Heart left ventricle (tissue), 16 donors: ENCODE measurements at regions not wholly inside any gene's neighbourhood (a gene's known extent, or its start where the extent isn't known, plus 50 kb on each side); places are given as distances from the start of the nearest gene placed in this dataset.
"Not testable (repeated sequence)": the region's sequence is repeated elsewhere in the genome, so short reads cannot be mapped to it uniquely, and the experiment has no call there.

Source experiments
- ATAC-seq, 4 donors: fragments of 200-7000 bp; cut with Tn5 transposase; one replicate each; pipeline ENCODE4 v1.9.1; 2020 to 2022; ENCODE audit warnings: moderate library complexity in 4 of 4, mild to moderate bottlenecking in 3 of 4, moderate number of reproducible peaks in 1 of 4
- DNase-seq, 5 donors: peaks; one replicate each; pipeline ENCODE4 v3.0.0-alpha.2; 2020
- H3K27ac ChIP-seq, 12 donors: fragments of 200-600 bp; sonication (generic) in 4 of 12; one replicate each; pipeline versions ENCODE4 v1.5.0 to v1.8.0; 2016 to 2022; ENCODE audit warnings: mild to moderate bottlenecking in 2 of 12
- H3K27me3 ChIP-seq, 9 donors: fragments of 200-600 bp; sonication (generic) in 2 of 9; one replicate each; pipeline versions ENCODE4 v1.5.1 to v1.8.0; 2016 to 2022; ENCODE audit warnings: mild to moderate bottlenecking in 3 of 9
- H3K36me3 ChIP-seq, 9 donors: fragments of 200-600 bp; sonication (generic) in 2 of 9; one replicate each; pipeline versions ENCODE4 v1.5.0 to v1.8.0; 2018 to 2022; ENCODE audit warnings: mild to moderate bottlenecking in 2 of 9
- H3K4me1 ChIP-seq, 12 donors: fragments of 200-600 bp; sonication (generic) in 4 of 12; one replicate each; pipeline versions ENCODE4 v1.5.0 to v1.8.0; 2016 to 2022; ENCODE audit warnings: mild to moderate bottlenecking in 3 of 12
- H3K4me3 ChIP-seq, 12 donors: fragments of 200-600 bp; sonication (generic) in 4 of 12; one replicate each; pipeline versions ENCODE4 v1.5.0 to v1.8.0; 2017 to 2022; ENCODE audit warnings: mild to moderate bottlenecking in 9 of 12, moderate library complexity in 4 of 12
- H3K9me3 ChIP-seq, 12 donors: fragments of 200-600 bp; sonication (generic) in 4 of 12; one replicate each; pipeline versions ENCODE4 v1.5.0 to v1.8.0; 2016 to 2022; ENCODE audit warnings: mild to moderate bottlenecking in 1 of 12
- CTCF ChIP-seq, 12 donors: fragments of 200-600 bp; sonication (generic) in 4 of 12; IDR thresholded peaks; one replicate each; pipeline versions ENCODE4 v1.5.0 to v1.8.0; 2018 to 2022; ENCODE audit warnings: antibody characterized with exemption in 12 of 12, mild to moderate bottlenecking in 5 of 12
- POLR2A ChIP-seq, 2 donors: fragments of 450-650 bp; IDR thresholded peaks; one replicate each; pipeline ENCODE4 v1.6.1; 2017; ENCODE audit warnings: antibody characterized with exemption in 2 of 2, mild to moderate bottlenecking in 2 of 2, moderate library complexity in 2 of 2
- WGBS, 4 donors: extraction: QIAGEN DNeasy Blood & Tissue Kit in 2 of 4; methylation state at CpG; one replicate each; pipeline versions ENCODE4 v1.1.5 to v1.1.7; 2013 to 2018; 5-methylcytosine and 5-hydroxymethylcytosine counted together
- intact Hi-C, 10 donors: fragments of 100-400 bp; cut with DNase I; formaldehyde crosslinking; loops; one replicate each; pipeline versions ENCODE4 v1.11.1 to v1.14.2; 2022
- donor health status: ischemic (EF 13 %, LVEDD 7.1; RV severe dilation, severe dysfunction).
- donor health status: healthy with polysubstance abuse.
- donor health status: DM: no; HTN: yes; CAD: no.
- donor health status: DM: no; HTN: no; CAD: no.
- donor health status: ischemic (EF 25% LVEDD 6.9; RV normal size, moderate dysfunction).
- donor health status: ischemic (EF 25% LVEDD 5.7; RV mildly dilated, moderate dysfunction).
- donor health status: healthy.
- donor health status: DM: yes; HTN: yes; CAD: no.
- donor health status: ischemic (EF 35%, LVEDD 5.7; RV mildly dilated, moderate dysfunction).
- donor health status: nonischemic (EF 11% LVEDD 7.7; RV severe dilation, severe dysfunction).
- donor health status: DM: yes; HTN: yes; CAD: no.
- donor health status: PGD.
- donor health status: ischemic (EF 29% LVEDD 5.4; RV normal size, mild dysfunction).
- donor health status: nonischemic (EF 23%, LVEDD 6.1; RV moderate dilation, normal function).

DNA sequence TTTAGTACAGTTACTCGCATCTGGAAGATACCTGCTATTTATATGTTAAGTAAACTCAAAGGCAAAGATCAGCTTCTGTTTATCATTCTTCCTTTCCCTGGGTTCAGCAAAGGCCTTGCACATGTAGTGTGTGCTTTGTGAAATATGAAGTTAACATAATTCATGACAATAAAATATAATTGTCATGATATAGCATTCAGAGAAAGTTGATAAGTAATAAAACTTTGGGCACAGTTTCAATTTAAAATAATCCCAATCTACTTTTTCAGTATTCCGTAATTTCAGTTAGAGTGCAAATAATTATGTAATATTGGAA lies 51.9 kb upstream of the ZNF217 start:
- Histone ChIP-seq H3K36me3 (no peaks in the 10 kb centered on the region), H3K27ac (no peak overlapping the region), H3K9me3 (no peaks in the 10 kb centered on the region), H3K27me3 (no peaks in the 10 kb centered on the region), H3K4me1 (peaks cover 0 to 26% (median 10%) of the 10 kb centered on the region in 12 donors), H3K4me3 (no peak overlapping the region)
- WGBS, 4 donors, result 77 to 92% (median 87%) methylated on average over 2 of the region's 2 CpGs
- no peak for TF ChIP-seq CTCF (IDR thresholded peaks at IDR 0.05)
- no peak for TF ChIP-seq POLR2A (IDR thresholded peaks at IDR 0.05)
- intact Hi-C loops, result no loop called here
- ATAC-seq (no peak), DNase-seq (no peak)

GRCh38 chr20:53644108-53644507 lies 50.5 kb upstream of the ZNF217 start:
- WGBS, 4 donors, result 94 to 98% (median 96%) methylated on average over 8 of the region's 8 CpGs
- H3K36me3 ChIP-seq, ATAC-seq, H3K4me3 ChIP-seq, intact Hi-C loops, DNase-seq, H3K9me3 ChIP-seq, H3K27me3 ChIP-seq: not testable (repeated sequence)
- Histone ChIP-seq H3K27ac (peak overlapping the region in 1 of 12 donors; percentile 91), H3K4me1 (peaks cover 0 to 26% (median 10%) of the 10 kb centered on the region in 12 donors)
